ENCODE measurements at regions not wholly inside any gene's neighbourhood (a gene's known extent, or its start where the extent isn't known, plus 50 kb on each side); places are given as distances from the start of the nearest gene placed in this dataset.
A peak's percentile ranks its signal among the peaks of the same experiment; 100 is the strongest.

DNA sequence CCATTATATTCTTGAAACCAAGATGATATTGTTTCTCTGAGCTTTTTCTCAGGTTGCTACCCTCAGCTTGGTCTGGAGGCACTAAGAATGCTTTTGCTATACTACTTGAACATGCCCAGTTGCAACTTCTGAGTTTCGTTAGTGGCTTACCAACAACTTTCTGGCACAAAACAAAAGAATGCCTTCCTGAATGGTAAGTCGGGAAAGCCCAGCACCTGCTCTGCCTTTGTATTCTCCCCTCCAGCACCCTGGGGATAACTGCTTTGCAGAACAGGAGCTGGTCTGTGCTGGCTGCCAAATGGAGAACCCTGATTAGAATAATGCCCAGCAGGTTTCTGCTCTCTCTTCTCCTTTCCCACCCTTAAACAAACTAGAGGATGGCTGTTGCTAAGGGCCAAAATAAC, 149.3 kb downstream of the TGFB2 start:
- no peak overlapping the region for H3K4me3 ChIP-seq
- DNase-seq (ENCODE audit: low read depth, low spot score), result no peak
- no peak for TF ChIP-seq FOXP2 (optimal IDR thresholded peaks at IDR 0.05; ENCODE audit: control extremely low read depth, extremely low read length, insufficient read depth)
- TF ChIP-seq EZH2 (IDR thresholded peaks at IDR 0.05), result no peak
- no peak for TF ChIP-seq POLR2AphosphoS5 (IDR thresholded peaks at IDR 0.05; ENCODE audit: borderline replicate concordance, low read depth, low read length)
- H3K27ac ChIP-seq, result no peak overlapping the region
- no peaks in the 10 kb centered on the region for H3K9me3 ChIP-seq (ENCODE audit: low read depth, low read length)
- H3K9ac ChIP-seq (ENCODE audit: insufficient read length), result no peak overlapping the region
- H3K36me3 ChIP-seq (ENCODE audit: insufficient read depth, low read length), result no peaks in the 10 kb centered on the region

GRCh38 chr1:218495931-218496330, 150.8 kb downstream of the TGFB2 start:
- no peak for TF ChIP-seq EZH2 (IDR thresholded peaks at IDR 0.05)
- no peak for DNase-seq (ENCODE audit: low read depth, low spot score)
- Histone ChIP-seq H3K4me3 (no peak overlapping the region), H3K9me3 (ENCODE audit: low read depth, low read length) (no peaks in the 10 kb centered on the region), H3K9ac (ENCODE audit: insufficient read length) (no peak overlapping the region), H3K36me3 (ENCODE audit: insufficient read depth, low read length) (no peaks in the 10 kb centered on the region), H3K27ac (no peak overlapping the region)

DNA sequence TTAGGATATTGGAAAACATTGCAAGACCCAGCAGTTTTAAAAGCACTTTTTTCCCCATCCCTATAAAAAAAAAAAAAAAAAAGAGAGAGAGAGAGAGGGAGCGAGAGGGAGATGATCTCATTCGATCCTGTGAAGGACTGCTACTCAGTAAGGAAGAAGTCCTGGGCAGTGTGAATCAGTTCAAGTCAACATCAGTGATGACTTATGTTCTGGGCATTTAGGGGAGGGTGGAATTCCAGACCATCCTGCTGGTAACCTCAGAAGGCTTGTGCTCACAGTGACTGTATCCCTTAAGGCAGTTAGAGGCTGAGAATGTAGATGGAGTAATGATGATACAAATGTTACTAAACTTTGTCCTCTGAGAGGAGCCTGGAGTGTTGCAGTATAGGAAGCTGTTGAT, 151.4 kb downstream of the TGFB2 start:
- Histone ChIP-seq H3K27ac (no peak overlapping the region), H3K9ac (ENCODE audit: insufficient read length) (no peak overlapping the region), H3K36me3 (ENCODE audit: insufficient read depth, low read length) (no peaks in the 10 kb centered on the region), H3K9me3 (ENCODE audit: low read depth, low read length) (no peaks in the 10 kb centered on the region), H3K4me3 (no peak overlapping the region)
- DNase-seq (ENCODE audit: low read depth, low spot score), result no peak
- no peak for TF ChIP-seq EZH2 (IDR thresholded peaks at IDR 0.05)

GRCh38 chr1:218498056-218498938, 153.2 kb downstream of the TGFB2 start:
- no peak for DNase-seq (ENCODE audit: low read depth, low spot score)
- Histone ChIP-seq H3K36me3 (ENCODE audit: insufficient read depth, low read length) (no peaks in the 10 kb centered on the region), H3K9ac (ENCODE audit: insufficient read length) (peak overlapping the region; percentile 46), H3K9me3 (ENCODE audit: low read depth, low read length) (no peaks in the 10 kb centered on the region), H3K4me3 (peak overlapping the region; percentile 46), H3K27ac (peak overlapping the region; percentile 67; the same call in 1 of the 2 replicates)
- no peak for TF ChIP-seq POLR2AphosphoS5 (IDR thresholded peaks at IDR 0.05; ENCODE audit: borderline replicate concordance, low read depth, low read length)
- no peak for TF ChIP-seq EZH2 (IDR thresholded peaks at IDR 0.05)
- TF ChIP-seq FOXP2 (optimal IDR thresholded peaks at IDR 0.05; ENCODE audit: control extremely low read depth, extremely low read length, insufficient read depth), result no peak

DNA sequence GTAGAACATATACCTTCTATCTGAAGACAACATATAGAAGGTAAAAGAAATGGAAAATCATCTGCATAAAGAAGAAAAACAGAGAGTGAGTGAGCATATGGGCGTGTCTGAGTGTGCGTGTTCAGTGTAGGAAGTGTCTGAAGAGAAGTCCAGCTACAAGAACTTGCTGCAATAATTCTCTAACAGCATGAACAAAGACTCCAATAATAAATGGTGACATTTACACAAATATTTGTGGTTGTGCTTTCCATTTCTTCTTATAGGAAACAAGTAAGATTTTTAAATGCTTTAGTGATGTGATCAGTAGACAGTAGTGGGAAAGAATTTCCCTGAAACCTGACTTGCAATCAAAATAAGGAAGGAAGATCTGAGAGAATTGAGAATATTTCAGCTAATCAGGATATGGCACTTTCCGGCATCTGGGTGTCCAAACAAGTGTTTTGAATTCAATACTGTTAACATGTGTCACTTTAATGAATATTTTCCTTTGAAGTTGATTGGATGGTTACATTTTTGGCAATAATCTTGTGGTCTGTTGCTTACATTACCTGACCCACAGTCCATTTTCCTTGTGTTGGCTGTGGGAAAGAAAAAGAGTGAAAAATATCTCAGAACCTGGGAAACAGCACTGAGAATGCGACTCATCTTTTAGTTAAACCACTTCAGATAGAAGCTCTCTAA, 154.0 kb downstream of the TGFB2 start:
- H3K36me3 ChIP-seq (ENCODE audit: insufficient read depth, low read length), result no peaks in the 10 kb centered on the region
- TF ChIP-seq EZH2 (IDR thresholded peaks at IDR 0.05), result no peak
- TF ChIP-seq POLR2AphosphoS5 (IDR thresholded peaks at IDR 0.05; ENCODE audit: borderline replicate concordance, low read depth, low read length), result no peak
- TF ChIP-seq FOXP2 (optimal IDR thresholded peaks at IDR 0.05; ENCODE audit: control extremely low read depth, extremely low read length, insufficient read depth), result no peak
- H3K9me3 ChIP-seq (ENCODE audit: low read depth, low read length), result no peaks in the 10 kb centered on the region
- no peak for DNase-seq (ENCODE audit: low read depth, low spot score)
- H3K4me3 ChIP-seq, result peak overlapping the region; percentile 46
- H3K27ac ChIP-seq, result peak overlapping the region; percentile 67; the same call in 1 of the 2 replicates
- peak overlapping the region; percentile 46 for H3K9ac ChIP-seq (ENCODE audit: insufficient read length)

DNA sequence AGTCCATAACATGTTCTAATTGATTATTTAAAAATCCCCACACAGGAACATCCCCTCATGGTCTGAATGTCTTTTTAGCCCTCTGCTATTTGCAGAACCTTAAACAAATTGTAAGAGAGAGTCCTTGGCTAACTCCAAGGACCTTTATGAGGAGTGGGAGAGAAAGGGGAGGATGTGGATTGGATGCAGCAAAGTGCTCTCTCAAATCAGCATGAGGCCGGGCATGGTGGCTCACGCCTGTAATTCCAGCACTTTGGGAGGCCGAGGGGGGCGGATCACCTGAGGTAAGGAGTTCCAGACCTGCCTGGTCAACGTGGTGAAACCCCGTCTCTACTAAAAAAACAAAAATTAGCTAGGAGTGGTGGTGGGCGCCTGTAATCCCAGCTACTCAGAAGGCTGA, 154.8 kb downstream of the TGFB2 start:
- TF ChIP-seq FOXP2 (optimal IDR thresholded peaks at IDR 0.05; ENCODE audit: control extremely low read depth, extremely low read length, insufficient read depth) (no peak), POLR2AphosphoS5 (IDR thresholded peaks at IDR 0.05; ENCODE audit: borderline replicate concordance, low read depth, low read length) (no peak), EZH2 (IDR thresholded peaks at IDR 0.05) (no peak)
- no peak overlapping the region for H3K27ac ChIP-seq

GRCh38 chr1:218501161-218501560, 156.0 kb downstream of the TGFB2 start:
- TF ChIP-seq POLR2AphosphoS5 (IDR thresholded peaks at IDR 0.05; ENCODE audit: borderline replicate concordance, low read depth, low read length) (no peak), EZH2 (IDR thresholded peaks at IDR 0.05) (no peak), FOXP2 (optimal IDR thresholded peaks at IDR 0.05; ENCODE audit: control extremely low read depth, extremely low read length, insufficient read depth) (no peak)
- H3K36me3 ChIP-seq (ENCODE audit: insufficient read depth, low read length), result no peaks in the 10 kb centered on the region
- H3K4me3 ChIP-seq, result no peak overlapping the region
- H3K27ac ChIP-seq, result no peak overlapping the region
- no peaks in the 10 kb centered on the region for H3K9me3 ChIP-seq (ENCODE audit: low read depth, low read length)
- no peak overlapping the region for H3K9ac ChIP-seq (ENCODE audit: insufficient read length)
- no peak for DNase-seq (ENCODE audit: low read depth, low spot score)

More for the DNA sequence above, 154.8 kb downstream of the TGFB2 start:
- Histone ChIP-seq H3K9me3 (ENCODE audit: low read depth, low read length) (no peaks in the 10 kb centered on the region), H3K9ac (ENCODE audit: insufficient read length) (no peak overlapping the region), H3K4me3 (no peak overlapping the region), H3K36me3 (ENCODE audit: insufficient read depth, low read length) (no peaks in the 10 kb centered on the region)
- DNase-seq (ENCODE audit: low read depth, low spot score), result no peak

- H3K36me3 ChIP-seq (ENCODE audit: insufficient read depth, low read length), result no peaks in the 10 kb centered on the region
- H3K27ac ChIP-seq, result no peak overlapping the region
- DNase-seq (ENCODE audit: low read depth, low spot score), result no peak
- no peak overlapping the region for H3K4me3 ChIP-seq
- no peak for TF ChIP-seq FOXP2 (optimal IDR thresholded peaks at IDR 0.05; ENCODE audit: control extremely low read depth, extremely low read length, insufficient read depth)
- no peaks in the 10 kb centered on the region for H3K9me3 ChIP-seq (ENCODE audit: low read depth, low read length)
- no peak overlapping the region for H3K9ac ChIP-seq (ENCODE audit: insufficient read length)
Observed at GRCh38 chr1:218502383-218502782, 157.2 kb downstream of the TGFB2 start.

GRCh38 chr1:218503102-218503501, 158.0 kb downstream of the TGFB2 start:
- Histone ChIP-seq H3K36me3 (ENCODE audit: insufficient read depth, low read length) (no peaks in the 10 kb centered on the region), H3K9ac (ENCODE audit: insufficient read length) (no peak overlapping the region), H3K4me3 (no peak overlapping the region), H3K27ac (no peak overlapping the region), H3K9me3 (ENCODE audit: low read depth, low read length) (no peaks in the 10 kb centered on the region)
- no peak for TF ChIP-seq FOXP2 (optimal IDR thresholded peaks at IDR 0.05; ENCODE audit: control extremely low read depth, extremely low read length, insufficient read depth)
- TF ChIP-seq EZH2 (IDR thresholded peaks at IDR 0.05), result no peak
- no peak for TF ChIP-seq POLR2AphosphoS5 (IDR thresholded peaks at IDR 0.05; ENCODE audit: borderline replicate concordance, low read depth, low read length)
- no peak for DNase-seq (ENCODE audit: low read depth, low spot score)
